Astrocyte (in vitro differentiated cells and primary cell): ENCODE measurements at regions not wholly inside any gene's neighbourhood (a gene's known extent, or its start where the extent isn't known, plus 50 kb on each side); places are given as distances from the start of the nearest gene placed in this dataset.

Experiments used
- DNase-seq: peaks from one replicate; pipeline ENCODE4 v3.0.0-alpha.2; 2010; ENCODE audit warnings: low read depth
- FAIRE-seq: peaks from 2 replicates; lab custom pipeline; 2011; peaks lifted over from hg19 to GRCh38; lab: Jason Lieb, UNC
- H2AFZ ChIP-seq: 2 replicates; pipeline ENCODE4 v1.6.0; 2012; ENCODE audit warnings: low read depth, low read length, inconsistent platforms
- H3K27ac ChIP-seq: 2 replicates; pipeline ENCODE4 v1.5.1; 2011; ENCODE audit warnings: low read depth, low read length, inconsistent platforms
- H3K27me3 ChIP-seq: 2 replicates; pipeline ENCODE4 v1.6.0; 2011; ENCODE audit warnings: low read length, inconsistent platforms; ENCODE audit not compliant: insufficient read depth
- H3K36me3 ChIP-seq: 2 replicates; pipeline ENCODE4 v1.5.1; 2011; ENCODE audit warnings: low read length, inconsistent platforms; ENCODE audit not compliant: insufficient read depth
- H3K4me1 ChIP-seq: 2 replicates; pipeline ENCODE4 v1.5.1; 2011; ENCODE audit warnings: low read length, inconsistent platforms; ENCODE audit not compliant: insufficient read depth
- H3K4me2 ChIP-seq: 2 replicates; pipeline ENCODE4 v1.6.0; 2012; ENCODE audit warnings: low read length, inconsistent platforms
- H3K4me3 ChIP-seq: 2 replicates; pipeline ENCODE4 v1.5.1; 2011; ENCODE audit warnings: low read depth, mild to moderate bottlenecking, low read length, inconsistent platforms; ENCODE audit not compliant: insufficient read depth
- H3K79me2 ChIP-seq: 2 replicates; pipeline ENCODE4 v1.6.0; 2012; ENCODE audit warnings: mild to moderate bottlenecking, low read length, inconsistent platforms; ENCODE audit not compliant: insufficient read depth
- H3K9ac ChIP-seq: 2 replicates; pipeline ENCODE4 v1.6.0; 2012; ENCODE audit warnings: mild to moderate bottlenecking, low read length, inconsistent platforms
- H3K9me3 ChIP-seq: 2 replicates; pipeline ENCODE4 v1.5.1; 2012; ENCODE audit warnings: low read depth, mild to moderate bottlenecking, low read length, inconsistent platforms; ENCODE audit not compliant: insufficient read depth
- H4K20me1 ChIP-seq: 2 replicates; pipeline ENCODE4 v1.6.0; 2012; ENCODE audit warnings: low read length, inconsistent platforms; ENCODE audit not compliant: insufficient read depth
- H3K27ac Mint-ChIP-seq: one replicate; pipeline ENCODE4 v1.8.0; 2021; ENCODE audit warnings: mild to moderate bottlenecking, mixed read lengths; ENCODE audit not compliant: unreplicated experiment
- H3K27me3 Mint-ChIP-seq: one replicate; pipeline ENCODE4 v1.8.0; 2021; ENCODE audit warnings: low read depth, mixed read lengths; ENCODE audit not compliant: unreplicated experiment
- H3K36me3 Mint-ChIP-seq: one replicate; pipeline ENCODE4 v1.8.0; 2021; ENCODE audit warnings: low read depth, mixed read lengths; ENCODE audit not compliant: unreplicated experiment
- H3K4me1 Mint-ChIP-seq: one replicate; pipeline ENCODE4 v1.8.0; 2021; ENCODE audit warnings: low read depth, mixed read lengths; ENCODE audit not compliant: unreplicated experiment
- H3K4me3 Mint-ChIP-seq: one replicate; pipeline ENCODE4 v1.8.0; 2021; ENCODE audit warnings: mild to moderate bottlenecking, moderate library complexity, mixed read lengths; ENCODE audit not compliant: unreplicated experiment
- H3K9me3 Mint-ChIP-seq: one replicate; pipeline ENCODE4 v1.8.0; 2021; ENCODE audit warnings: mild to moderate bottlenecking, mixed read lengths; ENCODE audit not compliant: unreplicated experiment
- CTCF ChIP-seq: IDR thresholded peaks from 2 replicates; pipeline ENCODE4 v1.5.1; 2011; ENCODE audit warnings: low read depth, mild to moderate bottlenecking, inconsistent platforms, low read length, moderate library complexity; ENCODE audit not compliant: insufficient read depth
- EZH2 ChIP-seq: IDR thresholded peaks from 2 replicates; pipeline ENCODE4 v1.6.1; 2012; ENCODE audit warnings: mild to moderate bottlenecking, low read length, inconsistent platforms; ENCODE audit not compliant: insufficient read depth

- DNase-seq (no peak), FAIRE-seq (no peak)
- no peak for TF ChIP-seq EZH2
- TF ChIP-seq CTCF: no peak
- no peak overlapping the region for H2AFZ ChIP-seq
- Mint-ChIP-seq H3K4me3 (no peak overlapping the region), H3K27ac (no peak overlapping the region), H3K36me3 (no peaks in the 10 kb centered on the region), H3K27me3 (no peaks in the 10 kb centered on the region), H3K9me3 (no peaks in the 10 kb centered on the region), H3K4me1 (peaks cover 10% of the 10 kb centered on the region)
- no peaks in the 10 kb centered on the region for H3K27me3 ChIP-seq
- H4K20me1 ChIP-seq: no peaks in the 10 kb centered on the region
- H3K79me2 ChIP-seq: no peaks in the 10 kb centered on the region
- no peak overlapping the region for H3K4me2 ChIP-seq
- H3K27ac ChIP-seq: no peak overlapping the region
- no peak overlapping the region for H3K9ac ChIP-seq
- no peaks in the 10 kb centered on the region for H3K36me3 ChIP-seq
- no peaks in the 10 kb centered on the region for H3K9me3 ChIP-seq
- H3K4me1 ChIP-seq: no peaks in the 10 kb centered on the region
- no peak overlapping the region for H3K4me3 ChIP-seq
Measured at GRCh38 chr2:22497064-22497463, 887.9 kb upstream of the KLHL29 start.

DNA sequence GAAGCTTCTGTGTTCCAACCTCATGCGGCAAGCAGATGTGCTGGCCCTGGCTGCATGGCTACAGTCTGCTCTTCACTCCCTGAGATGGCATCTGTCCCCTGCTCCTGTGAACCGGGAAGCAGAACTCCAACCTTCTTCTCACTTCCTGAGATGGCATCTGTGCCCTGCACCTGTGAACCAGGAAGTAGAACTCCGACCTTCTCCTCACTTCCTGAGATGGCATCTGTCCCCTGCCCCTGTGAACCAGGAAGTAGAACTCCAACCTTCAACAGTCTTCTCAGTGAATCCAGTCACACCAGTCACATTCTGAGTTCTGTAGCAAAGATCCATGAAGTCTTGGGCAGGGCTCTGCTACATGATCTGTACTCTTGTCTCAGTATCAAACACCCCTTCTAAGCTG is 887.2 kb upstream of the KLHL29 start:
- no peak overlapping the region for H3K27ac ChIP-seq
- Mint-ChIP-seq H3K36me3 (no peaks in the 10 kb centered on the region), H3K27ac (no peak overlapping the region), H3K4me3 (no peak overlapping the region), H3K9me3 (no peaks in the 10 kb centered on the region), H3K27me3 (no peaks in the 10 kb centered on the region), H3K4me1 (peaks cover 10% of the 10 kb centered on the region)
- DNase-seq: no peak
- TF ChIP-seq CTCF: no peak
- no peak for TF ChIP-seq EZH2
- no peak overlapping the region for H3K4me2 ChIP-seq
- H3K4me1 ChIP-seq: no peaks in the 10 kb centered on the region
- H3K4me3 ChIP-seq: no peak overlapping the region
- H3K36me3 ChIP-seq: no peaks in the 10 kb centered on the region
- H3K9ac ChIP-seq: no peak overlapping the region
- no peaks in the 10 kb centered on the region for H3K9me3 ChIP-seq
- no peaks in the 10 kb centered on the region for H4K20me1 ChIP-seq
- H3K27me3 ChIP-seq: no peaks in the 10 kb centered on the region
- no peaks in the 10 kb centered on the region for H3K79me2 ChIP-seq
- H2AFZ ChIP-seq: no peak overlapping the region
- FAIRE-seq: no peak

- no peak overlapping the region for H2AFZ ChIP-seq
- H3K9me3 Mint-ChIP-seq: no peaks in the 10 kb centered on the region
- no peak overlapping the region for H3K27ac Mint-ChIP-seq
- H3K36me3 Mint-ChIP-seq: no peaks in the 10 kb centered on the region
- H4K20me1 ChIP-seq: no peaks in the 10 kb centered on the region
- TF ChIP-seq EZH2 (no peak), CTCF (no peak)
- no peaks in the 10 kb centered on the region for H3K27me3 ChIP-seq
- FAIRE-seq (no peak), DNase-seq (no peak)
- no peak overlapping the region for H3K4me3 ChIP-seq
- no peaks in the 10 kb centered on the region for H3K36me3 ChIP-seq
- H3K4me1 ChIP-seq: no peaks in the 10 kb centered on the region
- H3K79me2 ChIP-seq: no peaks in the 10 kb centered on the region
- H3K9ac ChIP-seq: no peak overlapping the region
- peaks cover 10% of the 10 kb centered on the region for H3K4me1 Mint-ChIP-seq
- no peaks in the 10 kb centered on the region for H3K9me3 ChIP-seq
- no peak overlapping the region for H3K4me2 ChIP-seq
- no peak overlapping the region for H3K4me3 Mint-ChIP-seq
- no peak overlapping the region for H3K27ac ChIP-seq
- H3K27me3 Mint-ChIP-seq: no peaks in the 10 kb centered on the region
Measured at GRCh38 chr2:22499082-22499839, 885.7 kb upstream of the KLHL29 start.
